ENCODE measurements at regions not wholly inside any gene's neighbourhood (a gene's known extent, or its start where the extent isn't known, plus 50 kb on each side); places are given as distances from the start of the nearest gene placed in this dataset.

- no peak for DNase-seq
Observed at GRCh38 chrX:10288373-10288975, 131.7 kb downstream of the CLCN4 start.

GRCh38 chrX:10296576-10296975 is 139.8 kb downstream of the CLCN4 start:
- DNase-seq: no peak

DNA sequence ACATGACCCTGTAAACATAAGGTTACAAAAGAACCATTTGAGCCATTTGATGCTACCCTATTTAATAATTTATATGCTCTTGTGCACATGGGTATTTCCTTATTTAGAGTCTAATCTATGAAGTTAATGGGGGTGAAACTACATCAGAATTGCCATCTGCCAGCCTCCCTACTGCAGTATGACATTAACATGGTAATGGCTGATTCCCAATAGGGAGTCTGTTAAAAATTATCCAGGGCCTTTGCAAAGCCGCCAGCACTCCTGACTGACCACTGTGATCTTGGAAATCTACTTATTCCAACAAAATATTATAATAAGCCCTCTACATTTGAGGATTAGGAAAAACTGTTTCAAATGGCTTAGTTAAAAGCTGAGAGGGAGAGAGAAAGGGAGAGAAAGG is 153.7 kb downstream of the CLCN4 start:
- DNase-seq: no peak

DNA sequence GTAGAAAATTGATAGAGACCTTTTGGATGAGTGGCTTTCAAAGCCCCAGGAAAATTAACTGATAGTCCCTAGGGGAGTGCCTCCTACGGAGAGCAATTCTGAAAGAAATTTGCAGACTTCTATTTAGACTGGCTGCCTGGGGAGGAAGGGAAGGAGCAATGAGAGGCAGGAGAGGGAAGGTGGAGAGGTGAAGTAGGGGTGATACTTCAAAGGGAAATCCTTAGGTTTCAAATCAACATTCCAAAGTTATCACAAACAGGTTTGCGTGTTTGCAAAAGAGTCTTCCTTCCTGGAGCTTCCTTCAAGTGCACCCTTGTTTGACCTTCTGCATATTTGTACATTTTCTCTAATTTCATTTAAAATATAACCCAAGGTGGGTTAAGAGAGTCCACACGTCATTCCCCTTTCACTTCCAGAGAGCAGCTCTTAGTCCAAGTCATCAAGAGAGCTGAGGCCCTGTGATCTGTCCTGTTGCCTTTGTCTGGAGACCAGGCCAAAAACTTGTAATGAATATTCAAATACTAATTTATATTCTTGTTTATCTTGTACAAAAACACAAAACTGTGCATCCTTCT is 157.8 kb downstream of the CLCN4 start:
- no peak for DNase-seq

- no peak for DNase-seq
Observed at GRCh38 chrX:10325611-10326010, 168.8 kb downstream of the CLCN4 start.

DNA sequence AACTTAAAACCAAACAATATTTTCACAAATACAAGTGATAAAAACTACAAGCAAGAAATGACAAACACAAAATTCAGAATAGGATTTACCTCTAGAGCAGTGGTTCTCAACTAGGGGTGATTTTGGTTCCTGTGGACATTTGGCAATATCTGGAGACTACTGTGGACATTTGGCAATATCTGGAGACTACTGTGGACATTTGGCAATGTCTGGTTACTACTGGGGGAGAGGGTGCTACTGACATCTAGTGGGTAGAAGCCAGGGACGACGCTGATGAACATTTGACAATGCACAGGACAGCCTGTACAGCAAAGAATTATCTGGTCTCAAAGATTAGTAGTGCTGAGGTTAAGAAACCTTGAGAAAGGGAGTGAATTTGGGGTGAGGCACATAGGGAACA is 169.8 kb downstream of the CLCN4 start:
- peak; percentile 29 for DNase-seq

DNA sequence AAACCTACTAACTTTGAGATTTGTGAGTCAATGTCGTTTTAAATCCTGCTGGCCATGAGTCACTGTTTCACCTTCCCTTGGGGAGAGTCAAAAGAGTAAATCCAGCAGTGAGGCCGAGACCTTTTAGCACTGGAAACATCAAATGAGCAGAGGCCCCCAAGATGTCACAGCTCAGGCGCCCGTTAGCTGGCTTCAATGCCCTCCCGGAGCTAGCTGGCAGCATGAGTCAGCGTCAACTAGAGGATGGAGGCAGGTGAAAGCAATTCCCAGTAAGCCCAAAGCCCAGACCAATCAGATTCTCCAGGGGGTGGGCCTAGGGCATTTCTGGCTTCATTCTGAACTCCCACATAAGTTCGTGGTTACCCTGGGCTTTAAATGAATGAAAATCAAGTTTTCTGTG is 170.9 kb downstream of the CLCN4 start:
- DNase-seq: no peak

DNA sequence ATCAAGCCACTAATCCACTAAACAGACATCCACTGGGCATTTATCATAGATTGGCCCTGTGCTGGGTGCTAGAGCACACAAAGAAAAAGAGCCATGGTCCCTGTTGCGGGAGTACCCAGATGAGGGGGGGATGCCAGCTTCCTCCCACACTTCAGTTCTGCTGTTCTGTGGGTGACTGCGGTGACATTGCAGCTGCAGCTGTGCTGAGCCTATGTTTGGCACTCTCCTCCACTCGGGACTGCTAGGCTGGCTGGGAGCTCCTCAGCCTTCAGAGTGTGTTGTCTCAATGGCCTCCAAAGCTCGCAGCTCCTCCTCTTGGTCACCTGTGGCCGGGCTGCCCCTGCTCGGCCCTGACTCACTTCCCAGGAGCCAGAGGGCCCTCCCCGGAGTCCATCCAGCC is 173.2 kb downstream of the CLCN4 start:
- DNase-seq: no peak

DNA sequence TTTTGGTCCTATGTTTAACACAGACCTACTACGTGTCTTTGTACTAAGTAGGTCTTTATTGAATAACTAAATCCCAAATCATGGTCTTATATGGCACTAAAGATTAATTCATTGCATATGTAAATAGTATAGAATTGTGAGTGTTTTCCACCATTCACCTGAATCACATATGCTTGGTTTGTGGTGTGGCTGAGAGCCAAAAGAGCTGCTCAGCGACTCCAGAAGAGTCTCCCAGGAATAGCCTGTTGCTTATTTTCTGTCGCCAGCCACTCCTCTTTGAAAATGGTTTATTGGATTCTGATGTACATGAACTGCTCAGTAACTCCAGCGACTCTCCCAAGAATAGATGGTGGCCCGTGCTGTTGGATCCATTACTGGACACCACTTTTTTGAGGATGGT is 184.5 kb downstream of the CLCN4 start:
- DNase-seq: no peak

DNA sequence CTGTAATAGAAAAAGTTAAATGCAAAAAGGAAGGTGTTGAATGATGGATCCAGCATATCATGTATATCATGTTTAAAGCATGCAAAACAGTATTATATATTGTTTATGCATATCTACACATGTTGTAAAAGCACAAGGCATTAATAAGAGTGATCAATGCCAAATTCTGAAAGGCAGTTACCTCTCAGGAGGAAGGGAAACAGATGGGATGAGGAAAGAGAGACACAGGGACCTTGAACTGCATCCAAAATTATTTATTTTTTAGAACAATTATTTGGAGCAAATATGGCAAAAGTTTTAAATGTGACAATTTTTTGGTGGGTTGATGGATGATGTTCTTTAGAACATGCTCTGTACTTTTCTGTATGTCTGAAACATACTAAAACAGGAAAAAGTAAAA is 193.4 kb downstream of the CLCN4 start:
- DNase-seq: no peak

DNA sequence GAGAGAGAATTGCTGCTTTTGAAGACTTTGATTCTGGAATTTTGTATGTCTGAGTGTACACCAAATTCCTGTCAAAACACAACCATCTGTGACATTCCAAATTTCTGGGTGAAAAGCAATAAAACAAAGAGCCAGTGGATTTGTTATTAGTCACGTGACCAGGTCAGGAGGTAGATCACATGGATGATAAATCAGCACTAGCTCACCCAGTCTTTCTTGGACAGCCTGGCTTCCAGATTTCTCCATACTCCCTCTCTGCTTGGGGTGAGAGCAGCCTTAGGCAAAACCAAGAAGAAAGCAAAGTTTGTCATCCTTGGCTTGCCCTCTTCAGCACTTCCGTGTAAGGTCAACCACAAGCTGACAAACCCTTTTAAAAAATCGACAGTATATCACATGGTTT is 194.2 kb downstream of the CLCN4 start:
- DNase-seq: no peak

DNA sequence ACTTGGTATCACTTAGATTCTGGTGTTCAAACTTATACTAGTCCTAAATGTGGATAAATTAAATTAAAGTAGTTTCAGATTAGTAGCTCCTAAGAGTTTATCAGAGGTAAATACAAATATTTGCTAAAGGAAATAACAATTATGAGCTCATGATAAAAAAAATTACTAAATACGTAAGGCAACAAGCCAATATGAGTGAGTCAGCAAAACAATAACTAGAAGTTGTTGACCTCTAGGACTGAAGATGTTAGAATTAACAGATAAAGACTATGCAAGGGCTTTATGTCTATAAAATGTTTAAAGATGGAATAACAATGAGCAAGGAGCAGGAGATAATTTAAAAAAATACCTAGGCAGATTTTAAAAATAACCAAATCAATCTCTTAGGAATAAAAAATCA is 195.8 kb downstream of the CLCN4 start:
- no peak for DNase-seq

DNA sequence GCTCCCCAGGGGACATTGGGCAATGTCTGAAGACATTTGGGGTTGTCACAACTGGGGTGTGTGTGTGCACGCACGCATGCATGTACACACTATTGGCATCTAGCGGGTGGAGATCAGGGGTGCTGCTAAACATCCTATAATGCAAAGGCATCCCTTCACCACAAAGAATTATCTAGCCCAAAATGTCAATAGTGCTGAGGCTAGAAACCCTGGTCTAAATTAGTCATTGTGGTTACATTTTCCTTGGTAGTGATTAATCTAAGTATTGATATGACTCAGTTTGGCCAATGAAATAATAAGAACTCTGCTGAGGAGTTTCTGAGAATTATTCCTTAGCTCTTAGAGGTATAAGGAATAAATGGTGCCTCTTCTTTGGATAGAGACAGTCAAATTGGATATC is 200.2 kb downstream of the CLCN4 start:
- no peak for DNase-seq

- DNase-seq: no peak
Observed at GRCh38 chrX:10358958-10359357, 202.2 kb downstream of the CLCN4 start.

- no peak for DNase-seq
Observed at GRCh38 chrX:10360116-10360515, 203.3 kb downstream of the CLCN4 start.

GRCh38 chrX:10365532-10366265 is 208.9 kb downstream of the CLCN4 start:
- DNase-seq: no peak

DNA sequence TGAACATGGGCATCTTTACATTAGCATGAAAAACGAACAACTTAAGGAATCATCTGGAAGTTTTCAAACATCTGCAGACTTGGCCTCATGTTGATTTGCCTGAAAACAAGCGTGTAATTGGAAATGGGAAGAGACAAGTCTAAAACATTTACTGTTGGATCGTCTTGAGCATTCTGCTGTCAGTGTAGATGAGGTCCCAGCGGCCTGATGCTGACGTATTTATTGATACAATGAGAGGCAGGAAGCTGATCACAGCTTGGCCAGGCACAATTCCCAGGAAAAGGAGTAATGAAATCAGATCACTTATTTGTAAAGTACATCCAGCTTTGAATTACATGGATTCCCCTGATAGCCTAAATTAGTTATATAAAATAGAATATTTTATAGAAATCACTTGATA is 210.6 kb downstream of the CLCN4 start:
- no peak for DNase-seq

DNA sequence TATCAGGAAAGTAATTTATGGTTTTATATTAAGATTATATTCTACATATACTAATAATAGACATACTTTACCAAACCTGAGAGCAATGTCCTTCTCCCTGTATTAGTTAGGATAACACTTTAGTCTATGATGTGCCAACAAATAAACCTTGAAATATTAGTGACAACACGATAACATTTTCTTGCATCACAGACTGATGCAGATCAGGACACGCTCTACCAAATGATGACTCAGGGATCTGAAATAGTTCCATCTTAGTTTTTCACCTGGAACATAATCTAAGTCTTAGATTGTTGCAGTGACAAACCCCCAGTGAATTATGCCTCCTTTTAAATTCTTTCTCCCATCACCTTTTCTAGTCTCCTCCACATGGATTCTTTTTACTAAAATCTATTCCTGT is 214.2 kb downstream of the CLCN4 start:
- no peak for DNase-seq

- DNase-seq: no peak
Observed at GRCh38 chrX:10377427-10377826, 220.7 kb downstream of the CLCN4 start.

DNA sequence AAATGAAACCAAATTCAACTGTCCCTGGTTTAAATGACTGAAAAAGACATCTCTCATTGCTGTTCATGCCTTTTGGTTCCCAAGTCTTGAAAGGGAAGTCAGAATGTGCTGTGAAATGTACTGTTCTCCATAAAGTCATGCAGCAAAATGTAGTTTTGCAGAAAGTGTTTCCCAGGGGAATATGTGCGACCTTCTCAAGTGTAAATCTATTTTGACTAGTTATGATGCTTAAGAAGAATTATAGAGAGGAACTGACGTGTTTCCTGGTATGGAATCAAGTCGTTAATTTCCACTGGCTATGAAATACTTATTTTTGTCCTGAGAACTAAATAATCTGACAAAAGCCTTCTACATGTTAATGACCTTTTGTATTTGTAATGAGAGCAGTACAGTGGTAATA is 223.1 kb downstream of the CLCN4 start:
- DNase-seq: no peak

- DNase-seq: no peak
Observed at GRCh38 chrX:10380300-10380699, 223.5 kb downstream of the CLCN4 start.

- no peak for DNase-seq
Observed at GRCh38 chrX:10381193-10381592, 224.4 kb downstream of the CLCN4 start.

DNA sequence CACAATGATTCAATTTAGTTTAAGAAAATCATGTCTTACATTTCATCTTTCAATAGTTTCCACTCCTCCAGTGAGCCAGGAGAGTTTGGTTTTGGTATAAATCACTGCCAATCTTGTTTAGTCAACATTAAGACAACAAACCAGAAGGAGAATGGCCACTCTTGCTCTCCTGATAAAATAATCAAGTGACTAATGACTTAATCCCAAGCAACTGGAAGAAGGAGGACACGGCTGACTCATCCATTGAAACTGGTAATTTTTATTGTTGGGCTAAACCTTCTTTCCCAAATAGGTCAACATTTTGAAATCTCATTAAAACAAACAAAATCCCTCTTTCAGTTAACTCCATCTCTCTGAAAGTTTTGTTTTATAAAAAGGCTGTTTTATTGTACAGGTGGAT is 230.2 kb downstream of the CLCN4 start:
- no peak for DNase-seq

- no peak for DNase-seq
Observed at GRCh38 chrX:10390187-10390586, 230.2 kb downstream of the MID1 start.

DNA sequence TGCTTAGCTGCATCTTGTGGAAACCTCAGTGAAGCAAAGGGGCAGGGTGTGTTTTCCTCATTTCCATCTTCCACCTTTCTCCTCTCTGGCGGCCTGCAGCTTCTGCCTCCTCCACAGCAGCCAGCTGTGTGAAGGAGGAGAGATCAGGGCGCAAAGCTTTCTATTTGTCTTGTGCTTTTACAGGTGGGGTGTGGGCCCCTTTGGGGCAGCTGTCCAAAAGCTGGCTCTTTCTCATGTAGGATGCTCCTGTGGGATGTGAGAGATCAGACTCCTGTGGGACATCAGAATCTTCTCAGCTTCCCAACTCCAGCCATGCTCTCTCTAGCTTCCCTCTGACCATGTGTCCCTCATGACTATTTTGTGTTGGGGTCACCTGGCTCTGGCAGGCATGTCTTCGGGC is 227.1 kb downstream of the MID1 start:
- no peak for DNase-seq

Measured in hematopoietic multipotent progenitor cell treated with erythropoietin and hydrocortisone succinate and interleukin-3 and kit ligand, for 4 days (in vitro differentiated cells).